GM12878 (cell line): ENCODE measurements at regions not wholly inside any gene's neighbourhood (a gene's known extent, or its start where the extent isn't known, plus 50 kb on each side); places are given as distances from the start of the nearest gene placed in this dataset.

Experiments
- ATAC-seq: fragments of 200-7000 bp; cut with Tn5 transposase; 3 replicates; pipeline ENCODE4 v1.9.1; 2020; ENCODE audit warnings: mild to moderate bottlenecking, moderate library complexity
- BruUV-seq: library from RNA; stranded (reverse); fragments of 400-500 nt; replicated peaks from 2 replicates; lab custom pipeline; 2021; lab: Mats Ljungman, UMichigan
- CTCF ChIA-PET: fragments of 300-600 bp; sonication (Branson Sonifier 250); formaldehyde crosslinking; extraction: SDS; loops from one replicate; lab custom pipeline; 2021; ENCODE audit warnings: inconsistent platforms; lab: Yijun Ruan, JAX
- POLR2A ChIA-PET: fragments of 350-600 bp; formaldehyde crosslinking; extraction: SDS; loops from one replicate; lab custom pipeline; 2021; ENCODE audit warnings: inconsistent platforms; lab: Charles Lee
- RAD21 ChIA-PET: fragments of 300-600 bp; sonication (Branson Sonifier 250); formaldehyde crosslinking; loops from one replicate; lab custom pipeline; 2023; ENCODE audit warnings: antibody characterized with exemption; ENCODE audit not compliant: unreplicated experiment; lab: Charles Lee
- SMC1A ChIA-PET: fragments of 300-600 bp; sonication (Branson Sonifier 250); formaldehyde crosslinking; loops from one replicate; lab custom pipeline; 2023; ENCODE audit not compliant: unreplicated experiment, uncharacterized antibody; lab: Charles Lee
- DNase-seq: peaks from one replicate; pipeline ENCODE4 v3.0.0-alpha.2; 2011; ENCODE audit warnings: low read depth, low spot score
- FAIRE-seq: peaks from 3 replicates; lab custom pipeline; 2011; peaks lifted over from hg19 to GRCh38; lab: Jason Lieb, UNC
- H2AFZ ChIP-seq: 2 replicates; pipeline ENCODE4 v1.6.0; 2011; ENCODE audit warnings: low read depth, low read length, control low read depth; ENCODE audit not compliant: control insufficient read depth
- H3K27ac ChIP-seq: 2 replicates; pipeline ENCODE4 v1.5.1; 2011; ENCODE audit warnings: control low read depth; ENCODE audit not compliant: control insufficient read depth, insufficient read depth
- H3K27me3 ChIP-seq, 2 experiments: replicated peaks in 1 of 2; 2 replicates each; pipeline versions ENCODE4 v1.6.0 to v1.6.1; 2011; ENCODE audit warnings: low read length in 1 of 2; ENCODE audit not compliant: control insufficient read depth in 2 of 2, insufficient read depth in 2 of 2
- H3K36me3 ChIP-seq, 2 experiments: 2 replicates each; pipeline ENCODE4 v1.5.1; 2011; ENCODE audit warnings: low read length in 1 of 2; ENCODE audit not compliant: control insufficient read depth in 2 of 2, insufficient read depth in 2 of 2
- H3K4me1 ChIP-seq: 2 replicates; pipeline ENCODE4 v1.6.1; 2011; ENCODE audit warnings: mild to moderate bottlenecking, low read length, moderate library complexity, mixed read lengths; ENCODE audit not compliant: control insufficient read depth, insufficient read depth
- H3K4me2 ChIP-seq: 2 replicates; pipeline ENCODE4 v1.6.0; 2011; ENCODE audit warnings: control low read depth; ENCODE audit not compliant: control insufficient read depth, insufficient read depth
- H3K4me3 ChIP-seq: fragments of 200-600 bp; sonication (generic); 2 replicates; pipeline ENCODE4 v1.5.1; 2016
- H3K79me2 ChIP-seq: 2 replicates; pipeline ENCODE4 v1.6.0; 2011; ENCODE audit warnings: low read length; ENCODE audit not compliant: control insufficient read depth, insufficient read depth
- H3K9ac ChIP-seq: 2 replicates; pipeline ENCODE4 v1.8.0; 2011; ENCODE audit warnings: low read length, control low read depth, mixed read lengths; ENCODE audit not compliant: control insufficient read depth, insufficient read depth
- H3K9me3 ChIP-seq: replicated peaks from 3 replicates; pipeline ENCODE4 v1.5.1; 2011; ENCODE audit warnings: mild to moderate bottlenecking, low read length; ENCODE audit not compliant: control insufficient read depth, insufficient read depth
- H4K20me1 ChIP-seq: 2 replicates; pipeline ENCODE4 v1.6.0; 2011; ENCODE audit not compliant: control insufficient read depth, insufficient read depth
- ATF2 ChIP-seq: IDR thresholded peaks from 2 replicates; pipeline ENCODE4 v1.6.1; 2012; ENCODE audit warnings: low read length, inconsistent platforms
- ATF3 ChIP-seq: IDR thresholded peaks from 2 replicates; pipeline ENCODE4 v1.6.1; 2011; ENCODE audit warnings: low read depth, mild to moderate bottlenecking, low read length, moderate library complexity, borderline replicate concordance; ENCODE audit errors: extremely low read depth
- BRCA1 ChIP-seq: IDR thresholded peaks from 2 replicates; pipeline ENCODE4 v1.6.1; 2011; ENCODE audit warnings: low read depth, low read length, improper control_type of control experiment
- ETV6 ChIP-seq, 2 experiments: fragments of 450-650 bp in 1 of 2; IDR thresholded peaks in 1 of 2; conservative IDR thresholded peaks in 1 of 2; 2 replicates each; pipeline ENCODE4 v1.6.1; 2014; ENCODE audit warnings: antibody characterized with exemption in 1 of 2, borderline replicate concordance in 1 of 2, low read depth in 1 of 2, mild to moderate bottlenecking in 1 of 2, moderate library complexity in 1 of 2
- HDAC2 ChIP-seq: fragments of 200-600 bp; sonication (generic); IDR thresholded peaks from 2 replicates; pipeline ENCODE4 v1.6.1; 2017
- JUNB ChIP-seq: IDR thresholded peaks from 2 replicates; pipeline ENCODE4 v1.6.1; 2016; ENCODE audit warnings: antibody characterized with exemption, mild to moderate bottlenecking
- NKRF ChIP-seq: fragments of 450-650 bp; conservative IDR thresholded peaks from 2 replicates; pipeline ENCODE4 v1.6.1; 2017; ENCODE audit warnings: mild to moderate bottlenecking, moderate library complexity
- PKNOX1 ChIP-seq: fragments of 450-650 bp; IDR thresholded peaks from 2 replicates; pipeline ENCODE4 v1.6.1; 2016; ENCODE audit warnings: mild to moderate bottlenecking
- TARDBP ChIP-seq: IDR thresholded peaks from 2 replicates; pipeline ENCODE4 v1.6.1; 2016; ENCODE audit warnings: borderline replicate concordance
- TCF3 ChIP-seq: IDR thresholded peaks from 2 replicates; pipeline ENCODE4 v1.6.1; 2012; ENCODE audit warnings: low read depth, mild to moderate bottlenecking, low read length, borderline replicate concordance; ENCODE audit not compliant: insufficient read depth
- ZBTB40 ChIP-seq: fragments of 450-650 bp; IDR thresholded peaks from 2 replicates; pipeline ENCODE4 v1.6.1; 2016; ENCODE audit warnings: mild to moderate bottlenecking, moderate library complexity, borderline replicate concordance
- WGBS: methylation state at CpG from one replicate; pipeline ENCODE4 v1.1.6; 2016; ENCODE audit warnings: low lambda C conversion rate; ENCODE audit not compliant: insufficient replicate concordance, insufficient coverage; ENCODE audit errors: missing lambda C conversion rate; 5-methylcytosine and 5-hydroxymethylcytosine counted together
- in situ Hi-C: fragments of 300-500 bp; cut with MboI; formaldehyde crosslinking; loops from 9 replicates; pipeline ENCODE4 v1.14.3; 2018; ENCODE audit warnings: mixed read lengths
- intact Hi-C: fragments of 100-400 bp; cut with micrococcal nuclease; formaldehyde crosslinking; loops from one replicate; pipeline ENCODE4 v1.14.2; 2022; ENCODE audit not compliant: unreplicated experiment

- no peak for TF ChIP-seq ATF3
Observed at GRCh38 chr4:177107288-177107921, 202.3 kb upstream of the NEIL3 start (continued).

- Histone ChIP-seq H2AFZ (no peak overlapping the region), H3K4me3 (no peak overlapping the region), H3K27me3 (no peaks in the 10 kb centered on the region), H3K4me1 (no peaks in the 10 kb centered on the region), H3K9me3 (no peaks in the 10 kb centered on the region), H3K27ac (no peak overlapping the region), H3K9ac (no peak overlapping the region), H3K79me2 (no peaks in the 10 kb centered on the region), H3K4me2 (no peak overlapping the region), H4K20me1 (no peaks in the 10 kb centered on the region), H3K36me3 (no peaks in the 10 kb centered on the region)
- intact Hi-C loops: loop anchor here (1.0 kb wide), 1 partner anchor 14 kb away; no protein-coding TSS in a partner anchor
- POLR2A ChIA-PET: no interaction called here
- in situ Hi-C loops: no loop called here
- no peak for ATAC-seq
- CTCF ChIA-PET: interaction anchor here (1.4 kb wide), 1 partner anchor 28 kb away, joined by 4 read pairs; no protein-coding TSS in a partner anchor
- 0% methylated on average over 1 of the region's 1 CpG for WGBS
- no TSS peak for BruUV-seq
- no peak for DNase-seq
- RAD21 ChIA-PET: no interaction called here
- SMC1A ChIA-PET: interaction anchor here (1.4 kb wide), 1 partner anchor 61 kb away, joined by 4 read pairs; no protein-coding TSS in a partner anchor
- FAIRE-seq: no peak
- no peak for TF ChIP-seq TARDBP
- TF ChIP-seq ATF2: no peak
- TF ChIP-seq ZBTB40: no peak
- TF ChIP-seq PKNOX1: no peak
- TF ChIP-seq TCF3: no peak
- TF ChIP-seq ETV6 (conservative IDR thresholded peaks at IDR 0.05 in 1 of 2, IDR thresholded peaks at IDR 0.05 in 1 of 2; ENCODE audit: borderline replicate concordance in 1 of 2, low read depth in 1 of 2): no peak
- no peak for TF ChIP-seq HDAC2
- TF ChIP-seq JUNB: no peak
- no peak for TF ChIP-seq NKRF
- TF ChIP-seq BRCA1: no peak
Observed at GRCh38 chr4:177108708-177109107, 201.0 kb upstream of the NEIL3 start.
